ENCODE measurements at regions not wholly inside any gene's neighbourhood (a gene's known extent, or its start where the extent isn't known, plus 50 kb on each side); places are given as distances from the start of the nearest gene placed in this dataset.
"Not testable (repeated sequence)": the region's sequence is repeated elsewhere in the genome, so short reads cannot be mapped to it uniquely, and the experiment has no call there.

- Histone ChIP-seq H2AFZ (no peak overlapping the region), H3K4me3 (no peak overlapping the region), H3K4me2 (no peak overlapping the region), H3K36me3 (ENCODE audit: insufficient read depth) (no peaks in the 10 kb centered on the region), H3F3A (replicated peaks; ENCODE audit: low read depth) (no peaks in the 10 kb centered on the region), H3K9me2 (ENCODE audit: insufficient read depth) (no peaks in the 10 kb centered on the region), H3K4me1 (ENCODE audit: insufficient read depth) (no peaks in the 10 kb centered on the region), H4K20me1 (replicated peaks; ENCODE audit: insufficient read depth) (no peaks in the 10 kb centered on the region), H3K79me2 (replicated peaks; ENCODE audit: insufficient read depth) (no peaks in the 10 kb centered on the region), H3K27me3 (ENCODE audit: insufficient read depth) (no peaks in the 10 kb centered on the region), H3K27ac (ENCODE audit: low read depth) (no peak overlapping the region)
- DNase-seq (ENCODE audit: low spot score), result no peak
- H3K4me3 Mint-ChIP-seq, result no peak overlapping the region
- H3K27me3 Mint-ChIP-seq (ENCODE audit: insufficient read depth, low read depth, poor library complexity), result peaks cover 4% of the 10 kb centered on the region
- H3K27ac Mint-ChIP-seq, result no peak overlapping the region
- H3K9me3 Mint-ChIP-seq, result peaks cover 24% of the 10 kb centered on the region
- peaks cover 6% of the 10 kb centered on the region; the same call in 2 of the 3 replicates for H3K36me3 Mint-ChIP-seq (ENCODE audit: low read depth)
- ATAC-seq, result no peak
- H3K4me1 Mint-ChIP-seq, result no peaks in the 10 kb centered on the region
- TF ChIP-seq ZNF114 (CRISPR knock-in tag; IDR thresholded peaks at IDR 0.05), result no peak
- TF ChIP-seq ZNF462 (CRISPR knock-in tag; IDR thresholded peaks at IDR 0.05), result no peak
- no peak for TF ChIP-seq CREB1 (CRISPR knock-in tag; IDR thresholded peaks at IDR 0.05; ENCODE audit: low read depth)
- TF ChIP-seq JUNB (IDR thresholded peaks at IDR 0.05; ENCODE audit: unreplicated experiment), result no peak
- TF ChIP-seq POLR2AphosphoS5 (IDR thresholded peaks at IDR 0.05; ENCODE audit: low read depth), result no peak
- no peak for TF ChIP-seq EZH2 (IDR thresholded peaks at IDR 0.05; ENCODE audit: low read depth, unreplicated experiment)
- TF ChIP-seq REST (IDR thresholded peaks at IDR 0.05; ENCODE audit: unreplicated experiment), result no peak
- TF ChIP-seq EZH2phosphoT487 (IDR thresholded peaks at IDR 0.05; ENCODE audit: unreplicated experiment), result no peak
- TF ChIP-seq NANOG (IDR thresholded peaks at IDR 0.05; ENCODE audit: borderline replicate concordance), result no peak
- no peak for TF ChIP-seq STAT1 (IDR thresholded peaks at IDR 0.05; ENCODE audit: unreplicated experiment)
Measured at GRCh38 chr9:1554081-1555035, 460.8 kb upstream of the SMARCA2 start.

- not testable (repeated sequence) for H3K4me3 ChIP-seq; H3K27me3 Mint-ChIP-seq (ENCODE audit: insufficient read depth, low read depth, poor library complexity); H3F3A ChIP-seq (replicated peaks; ENCODE audit: low read depth); H3K4me3 Mint-ChIP-seq; DNase-seq (ENCODE audit: low spot score); ATAC-seq; H3K27me3 ChIP-seq (ENCODE audit: insufficient read depth); H3K4me1 Mint-ChIP-seq; H4K20me1 ChIP-seq (replicated peaks; ENCODE audit: insufficient read depth); H3K27ac Mint-ChIP-seq; H3K4me1 ChIP-seq (ENCODE audit: insufficient read depth); H2AFZ ChIP-seq; H3K9me2 ChIP-seq (ENCODE audit: insufficient read depth); H3K27ac ChIP-seq (ENCODE audit: low read depth); H3K79me2 ChIP-seq (replicated peaks; ENCODE audit: insufficient read depth); H3K36me3 ChIP-seq (ENCODE audit: insufficient read depth); H3K4me2 ChIP-seq
- peaks cover 52% of the 10 kb centered on the region for H3K9me3 Mint-ChIP-seq
- peaks cover 15% of the 10 kb centered on the region for H3K36me3 Mint-ChIP-seq (ENCODE audit: low read depth)
Measured at GRCh38 chr9:1558666-1559065, 456.5 kb upstream of the SMARCA2 start.

Measured in GM23338 (cell line).